IMR-90 (cell line): ENCODE measurements at regions not wholly inside any gene's neighbourhood (a gene's known extent, or its start where the extent isn't known, plus 50 kb on each side); places are given as distances from the start of the nearest gene placed in this dataset.

ENCODE experiments used
- ATAC-seq: fragments of 200-7000 bp; cut with Tn5 transposase; 2 replicates; pipeline ENCODE4 v1.9.1; 2020; ENCODE audit warnings: low read depth, mild to moderate bottlenecking, moderate library complexity
- BruUV-seq: library from RNA; stranded (reverse); fragments of 400-500 nt; replicated peaks from 2 replicates; lab custom pipeline; 2021; lab: Mats Ljungman, UMichigan
- CTCF ChIA-PET: fragments of 300-600 bp; formaldehyde crosslinking; extraction: SDS; loops from one replicate; lab custom pipeline; 2021; ENCODE audit warnings: antibody characterized with exemption; lab: Yijun Ruan, JAX
- POLR2A ChIA-PET: fragments of 300-600 bp; sonication (Branson Sonifier 250); formaldehyde crosslinking; loops from one replicate; lab custom pipeline; 2022; ENCODE audit warnings: antibody characterized with exemption; ENCODE audit not compliant: unreplicated experiment; lab: Charles Lee
- DNase-seq: peaks from one replicate; pipeline ENCODE4 v3.0.0; 2013
- H2AFZ ChIP-seq: replicated peaks from 2 replicates; pipeline ENCODE3; 2013; ENCODE audit warnings: low read length, mild to moderate bottlenecking; ENCODE audit not compliant: poor library complexity
- H2AK5ac ChIP-seq: 2 replicates; pipeline ENCODE4 v1.6.1; 2013; ENCODE audit warnings: low read depth, low read length, inconsistent platforms
- H2AK9ac ChIP-seq: replicated peaks from 2 replicates; pipeline ENCODE3; 2013; ENCODE audit warnings: mild to moderate bottlenecking, low read depth, low read length, moderate library complexity; ENCODE audit not compliant: poor library complexity
- H2BK120ac ChIP-seq: 2 replicates; pipeline ENCODE4 v1.6.1; 2013; ENCODE audit warnings: low read depth, low read length, inconsistent platforms
- H2BK15ac ChIP-seq: 3 replicates; pipeline ENCODE4 v1.6.1; 2013; ENCODE audit warnings: low read depth, low read length, inconsistent platforms
- H2BK20ac ChIP-seq: 2 replicates; pipeline ENCODE4 v1.6.1; 2013; ENCODE audit warnings: low read depth, mild to moderate bottlenecking, inconsistent platforms, low read length, moderate library complexity
- H2BK5ac ChIP-seq: 2 replicates; pipeline ENCODE4 v1.6.1; 2013; ENCODE audit warnings: mild to moderate bottlenecking, low read depth, low read length, inconsistent platforms; ENCODE audit not compliant: poor library complexity, severe bottlenecking
- H3K14ac ChIP-seq: replicated peaks from 2 replicates; pipeline ENCODE4 v1.6.1; 2013; ENCODE audit warnings: low read depth, low read length, inconsistent platforms
- H3K18ac ChIP-seq: 2 replicates; pipeline ENCODE4 v1.6.1; 2013; ENCODE audit warnings: low read depth, low read length, control low read depth
- H3K23ac ChIP-seq: 2 replicates; pipeline ENCODE4 v1.6.1; 2013; ENCODE audit warnings: low read depth, low read length, inconsistent platforms
- H3K27ac ChIP-seq: 2 replicates; pipeline ENCODE4 v1.5.1; 2013; ENCODE audit warnings: mild to moderate bottlenecking, control low read depth, low read length; ENCODE audit not compliant: insufficient read depth
- H3K27me3 ChIP-seq: 2 replicates; pipeline ENCODE4 v1.6.1; 2013; ENCODE audit warnings: low read length; ENCODE audit not compliant: control insufficient read depth, insufficient read depth
- H3K36me3 ChIP-seq: 2 replicates; pipeline ENCODE4 v1.6.1; 2013; ENCODE audit warnings: low read length, mixed read lengths; ENCODE audit not compliant: control insufficient read depth, insufficient read depth
- H3K4ac ChIP-seq: 2 replicates; pipeline ENCODE4 v1.6.1; 2013; ENCODE audit warnings: low read depth, low read length, inconsistent platforms
- H3K4me1 ChIP-seq: 2 replicates; pipeline ENCODE4 v1.6.1; 2013; ENCODE audit warnings: low read length, mixed read lengths; ENCODE audit not compliant: control insufficient read depth, insufficient read depth
- H3K4me2 ChIP-seq: 2 replicates; pipeline ENCODE4 v1.6.1; 2013; ENCODE audit warnings: low read depth, mild to moderate bottlenecking, control low read depth, low read length, moderate library complexity
- H3K4me3 ChIP-seq: 2 replicates; pipeline ENCODE4 v1.5.1; 2013; ENCODE audit warnings: low read depth, mild to moderate bottlenecking, control low read depth, low read length, moderate library complexity; ENCODE audit not compliant: insufficient read depth
- H3K56ac ChIP-seq: 2 replicates; pipeline ENCODE4 v1.6.1; 2013; ENCODE audit warnings: low read length, inconsistent platforms; ENCODE audit not compliant: insufficient read depth; ENCODE audit errors: extremely low read depth
- H3K79me1 ChIP-seq, 2 experiments: 2 replicates each; pipeline ENCODE4 v1.6.1; 2013; ENCODE audit warnings: low read length in 2 of 2, inconsistent platforms in 1 of 2, low read depth in 1 of 2
- H3K9ac ChIP-seq: 2 replicates; pipeline ENCODE4 v1.6.1; 2013; ENCODE audit warnings: low read depth, low read length, control low read depth
- H3K9me1 ChIP-seq: 2 replicates; pipeline ENCODE4 v1.6.1; 2013; ENCODE audit warnings: low read length, inconsistent platforms; ENCODE audit not compliant: insufficient read depth
- H3K9me3 ChIP-seq: 2 replicates; pipeline ENCODE4 v1.6.1; 2013; ENCODE audit warnings: low read length; ENCODE audit not compliant: control insufficient read depth, insufficient read depth
- H4K20me1 ChIP-seq: 2 replicates; pipeline ENCODE4 v1.6.1; 2013; ENCODE audit warnings: low read length, inconsistent platforms; ENCODE audit not compliant: insufficient read depth
- H4K5ac ChIP-seq: 2 replicates; pipeline ENCODE4 v1.6.1; 2013; ENCODE audit warnings: mild to moderate bottlenecking, low read depth, low read length, control low read depth
- H4K8ac ChIP-seq, 2 experiments: 2 replicates each; pipeline ENCODE4 v1.6.1; 2013; ENCODE audit warnings: low read depth in 2 of 2, low read length in 2 of 2, control low read depth in 1 of 2, inconsistent platforms in 1 of 2
- H4K91ac ChIP-seq: 2 replicates; pipeline ENCODE4 v1.6.1; 2013; ENCODE audit warnings: low read depth, low read length, inconsistent platforms; ENCODE audit not compliant: insufficient read depth
- MAZ ChIP-seq: IDR thresholded peaks from 2 replicates; pipeline ENCODE4 v1.6.1; 2012; ENCODE audit warnings: low read depth, mild to moderate bottlenecking, low read length, improper control_type of control experiment, moderate library complexity, borderline replicate concordance
- RAD21 ChIP-seq: IDR thresholded peaks from 2 replicates; pipeline ENCODE4 v1.6.1; 2012; ENCODE audit warnings: low read length, improper control_type of control experiment
- WGBS, 2 experiments: methylation state at CpG; one replicate each; pipeline versions ENCODE4 v1.1.5 to v1.1.7; 2013; ENCODE audit warnings: missing lambda C conversion rate in 2 of 2; ENCODE audit not compliant: insufficient read length in 1 of 2; ENCODE audit errors: extremely low coverage in 2 of 2; 5-methylcytosine and 5-hydroxymethylcytosine counted together
- dilution Hi-C: fragments of 300-500 bp; cut with HindIII; formaldehyde crosslinking; loops from one replicate; pipeline ENCODE4 v1.14.3; 2018; ENCODE audit warnings: low sequenced_read_pairs; ENCODE audit not compliant: unreplicated experiment
- in situ Hi-C: fragments of 300-500 bp; cut with MboI; formaldehyde crosslinking; loops from 3 replicates; pipeline ENCODE4 v1.14.3; 2019; ENCODE audit warnings: low sequenced_read_pairs, inconsistent platforms, mixed read lengths
- intact Hi-C: fragments of 100-400 bp; cut with micrococcal nuclease; formaldehyde crosslinking; loops from 2 replicates; pipeline ENCODE4 v1.10.0; 2022

DNA sequence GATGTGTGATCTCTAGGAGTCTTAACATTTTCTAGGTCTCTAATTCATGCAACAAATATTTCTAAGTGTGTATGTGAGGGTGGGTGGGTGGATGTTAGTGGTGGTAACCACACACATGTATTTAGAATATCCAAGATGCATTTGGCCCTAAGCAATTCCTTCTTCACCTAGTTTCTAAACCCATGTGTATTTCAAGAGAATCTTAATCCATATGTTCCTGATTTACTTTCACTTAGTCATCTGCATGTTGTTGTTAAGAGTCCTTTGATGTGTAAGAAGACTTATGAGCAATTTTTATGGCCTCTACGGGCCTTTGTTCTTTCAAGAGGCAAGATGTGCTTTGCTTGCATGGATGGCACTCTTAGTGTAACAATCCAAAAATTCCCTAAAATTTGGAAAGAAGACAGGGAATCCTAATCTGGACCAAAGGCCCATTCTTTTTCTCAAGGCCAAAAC lies 282.6 kb downstream of the SPATA31D1 start:
- H3K4me2 ChIP-seq = peak overlapping the region; percentile 55; the same call in 1 of the 2 replicates
- H3K27me3 ChIP-seq = no peaks in the 10 kb centered on the region
- H3K56ac ChIP-seq = peak overlapping the region; percentile 29
- no peak overlapping the region for H2BK5ac ChIP-seq
- no peak overlapping the region for H2AK9ac ChIP-seq
- H3K18ac ChIP-seq = no peak overlapping the region
- DNase-seq (peak; percentile 95), ATAC-seq (peak; percentile 71)
- 0 out of 2 replicates have a peak overlapping the region, but pooled peaks have one; percentile 2 for H4K91ac ChIP-seq
- H3K9me3 ChIP-seq = no peaks in the 10 kb centered on the region
- BruUV-seq = no TSS peak
- H3K23ac ChIP-seq = no peak overlapping the region
- POLR2A ChIA-PET = no interaction called here
- no peak overlapping the region for H2BK15ac ChIP-seq
- in situ Hi-C loops = no loop called here
- H3K79me1 ChIP-seq = no peaks in the 10 kb centered on the region
- CTCF ChIA-PET = interaction anchor here (0.6 kb wide), 1 partner anchor 1506 kb away, joined by 3 read pairs; no protein-coding TSS in a partner anchor
- H2BK20ac ChIP-seq = peak overlapping the region; percentile 37; the same call in 1 of the 2 replicates
- H3K4me1 ChIP-seq = peaks cover 8% of the 10 kb centered on the region
- no peaks in the 10 kb centered on the region for H4K20me1 ChIP-seq
- TF ChIP-seq MAZ (no peak), RAD21 (0 out of 2 replicates have a peak, but pooled peaks have one; percentile 8)
- H3K9me1 ChIP-seq = peaks cover 8% of the 10 kb centered on the region
- H3K9ac ChIP-seq = no peak overlapping the region
- no peak overlapping the region for H2AK5ac ChIP-seq
- dilution Hi-C loops = no loop called here
- no peak overlapping the region for H3K4ac ChIP-seq
- no peak overlapping the region for H4K5ac ChIP-seq
- intact Hi-C loops = loop anchor here (10.0 kb wide), 1 partner anchor 576 kb away; no protein-coding TSS in a partner anchor
- no peak overlapping the region for H3K27ac ChIP-seq
- H3K14ac ChIP-seq = no peak overlapping the region
- H3K36me3 ChIP-seq = no peaks in the 10 kb centered on the region
- no CpG with 5 or more reads among the region's 1 CpG for WGBS, 2 experiments
- H3K4me3 ChIP-seq = no peak overlapping the region
- no peak overlapping the region for H2AFZ ChIP-seq
- peak overlapping the region in 1 of 2 experiments; percentile 6; a peak in 1 of 4 replicates for H4K8ac ChIP-seq
- H2BK120ac ChIP-seq = peak overlapping the region; percentile 45; the same call in 1 of the 2 replicates
